ENCODE measurements at regions not wholly inside any gene's neighbourhood (a gene's known extent, or its start where the extent isn't known, plus 50 kb on each side); places are given as distances from the start of the nearest gene placed in this dataset.

DNA sequence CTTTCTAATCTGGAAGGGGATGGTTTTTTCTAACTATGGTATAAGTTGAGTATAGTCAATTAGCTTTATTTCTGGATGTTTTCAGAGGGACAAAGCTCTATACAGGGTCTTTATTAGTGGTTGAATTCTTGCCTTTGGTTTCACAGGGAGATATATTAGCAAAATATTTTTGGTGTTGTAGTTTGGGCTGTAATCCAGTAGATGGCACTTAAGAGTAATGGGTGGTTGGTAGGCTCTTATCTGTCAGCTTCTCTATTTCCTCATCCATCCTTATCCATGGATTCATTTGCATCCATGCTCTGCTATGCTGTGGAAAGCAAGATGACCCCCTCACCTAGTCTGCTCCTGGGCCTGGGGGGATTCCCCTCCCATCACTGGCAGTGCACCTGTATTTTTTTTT lies 363.6 kb upstream of the CYLC2 start:
- TF ChIP-seq, protein P1, sequence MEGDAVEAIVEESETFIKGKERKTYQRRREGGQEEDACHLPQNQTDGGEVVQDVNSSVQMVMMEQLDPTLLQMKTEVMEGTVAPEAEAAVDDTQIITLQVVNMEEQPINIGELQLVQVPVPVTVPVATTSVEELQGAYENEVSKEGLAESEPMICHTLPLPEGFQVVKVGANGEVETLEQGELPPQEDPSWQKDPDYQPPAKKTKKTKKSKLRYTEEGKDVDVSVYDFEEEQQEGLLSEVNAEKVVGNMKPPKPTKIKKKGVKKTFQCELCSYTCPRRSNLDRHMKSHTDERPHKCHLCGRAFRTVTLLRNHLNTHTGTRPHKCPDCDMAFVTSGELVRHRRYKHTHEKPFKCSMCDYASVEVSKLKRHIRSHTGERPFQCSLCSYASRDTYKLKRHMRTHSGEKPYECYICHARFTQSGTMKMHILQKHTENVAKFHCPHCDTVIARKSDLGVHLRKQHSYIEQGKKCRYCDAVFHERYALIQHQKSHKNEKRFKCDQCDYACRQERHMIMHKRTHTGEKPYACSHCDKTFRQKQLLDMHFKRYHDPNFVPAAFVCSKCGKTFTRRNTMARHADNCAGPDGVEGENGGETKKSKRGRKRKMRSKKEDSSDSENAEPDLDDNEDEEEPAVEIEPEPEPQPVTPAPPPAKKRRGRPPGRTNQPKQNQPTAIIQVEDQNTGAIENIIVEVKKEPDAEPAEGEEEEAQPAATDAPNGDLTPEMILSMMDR (IDR thresholded peaks at IDR 0.05), result no peak
- TF ChIP-seq POLR2AphosphoS5 (IDR thresholded peaks at IDR 0.05), result no peak
- TF ChIP-seq POLR2A (IDR thresholded peaks at IDR 0.05), result no peak
